Smooth muscle cell (in vitro differentiated cells): ENCODE measurements at regions not wholly inside any gene's neighbourhood (a gene's known extent, or its start where the extent isn't known, plus 50 kb on each side); places are given as distances from the start of the nearest gene placed in this dataset.

ENCODE experiments used
- DNase-seq: peaks from one replicate; lab custom pipeline; 2025; ENCODE audit not compliant: unreplicated experiment; lab: John Stamatoyannopoulos, UW
- H2AFZ ChIP-seq: fragments of 200-600 bp; sonication (generic); 2 replicates; pipeline ENCODE4 v1.6.0; 2016; ENCODE audit warnings: antibody characterized with exemption, low read depth, mild to moderate bottlenecking
- H3F3A ChIP-seq: fragments of 200-600 bp; sonication (generic); 2 replicates; pipeline ENCODE4 v1.6.0; 2017; ENCODE audit warnings: antibody characterized with exemption, low read depth
- H3K27ac ChIP-seq: fragments of 200-600 bp; sonication (generic); 2 replicates; pipeline ENCODE4 v1.5.1; 2016; ENCODE audit warnings: low read depth, mild to moderate bottlenecking
- H3K27me3 ChIP-seq: fragments of 200-600 bp; sonication (generic); 2 replicates; pipeline ENCODE4 v1.6.1; 2016; ENCODE audit warnings: low read depth, mild to moderate bottlenecking
- H3K36me3 ChIP-seq: fragments of 200-600 bp; sonication (generic); 2 replicates; pipeline ENCODE4 v1.5.1; 2016; ENCODE audit warnings: low read depth
- H3K4me1 ChIP-seq: fragments of 200-600 bp; sonication (generic); 2 replicates; pipeline ENCODE4 v1.5.1; 2016; ENCODE audit warnings: low read depth
- H3K4me2 ChIP-seq: fragments of 200-600 bp; sonication (generic); 2 replicates; pipeline ENCODE4 v1.6.0; 2016; ENCODE audit warnings: mild to moderate bottlenecking
- H3K4me3 ChIP-seq: fragments of 200-600 bp; sonication (generic); 2 replicates; pipeline ENCODE4 v1.5.1; 2016; ENCODE audit warnings: mild to moderate bottlenecking
- H3K79me2 ChIP-seq: fragments of 200-600 bp; sonication (generic); 2 replicates; pipeline ENCODE4 v1.6.0; 2016; ENCODE audit warnings: low read depth, mild to moderate bottlenecking
- H3K9ac ChIP-seq: fragments of 200-600 bp; sonication (generic); 2 replicates; pipeline ENCODE4 v1.6.0; 2016; ENCODE audit warnings: low read depth
- H3K9me3 ChIP-seq: fragments of 200-600 bp; sonication (generic); replicated peaks from 2 replicates; pipeline ENCODE4 v1.5.1; 2016; ENCODE audit warnings: low read depth
- H4K20me1 ChIP-seq: fragments of 200-600 bp; sonication (generic); 2 replicates; pipeline ENCODE4 v1.6.0; 2016; ENCODE audit warnings: low read depth
- WGBS: methylation state at CpG from one replicate; pipeline ENCODE4 v1.1.7; 2016; ENCODE audit warnings: low lambda C conversion rate; 5-methylcytosine and 5-hydroxymethylcytosine counted together
- TF ChIP-seq, protein P1 (sequence below): fragments of 200-600 bp; sonication (generic); IDR thresholded peaks from 2 replicates; pipeline ENCODE4 v1.5.1; 2017; ENCODE audit warnings: borderline replicate concordance, mild to moderate bottlenecking, antibody characterized with exemption; ENCODE audit not compliant: insufficient read depth, poor library complexity, severe bottlenecking

DNA sequence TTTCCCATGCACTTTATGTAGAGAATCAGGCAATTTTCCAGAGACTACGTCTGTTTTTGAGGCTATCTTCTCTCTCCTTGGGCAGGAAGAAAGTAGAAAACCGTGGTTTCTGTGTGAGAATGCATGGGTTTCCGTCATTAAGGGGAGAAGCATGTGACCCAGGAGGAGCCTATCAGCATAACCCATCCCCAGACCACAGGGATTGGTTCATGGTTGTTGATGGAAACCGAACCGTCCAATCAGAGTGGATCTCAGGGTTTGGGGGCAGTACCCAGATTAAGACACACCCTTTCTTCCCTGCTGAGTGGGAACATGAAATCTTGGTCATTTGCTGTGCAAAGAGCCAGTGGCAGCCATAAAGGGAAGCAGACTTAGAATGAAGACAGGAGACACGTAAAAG lies 517.8 kb downstream of the MN1 start:
- TF ChIP-seq, protein P1, sequence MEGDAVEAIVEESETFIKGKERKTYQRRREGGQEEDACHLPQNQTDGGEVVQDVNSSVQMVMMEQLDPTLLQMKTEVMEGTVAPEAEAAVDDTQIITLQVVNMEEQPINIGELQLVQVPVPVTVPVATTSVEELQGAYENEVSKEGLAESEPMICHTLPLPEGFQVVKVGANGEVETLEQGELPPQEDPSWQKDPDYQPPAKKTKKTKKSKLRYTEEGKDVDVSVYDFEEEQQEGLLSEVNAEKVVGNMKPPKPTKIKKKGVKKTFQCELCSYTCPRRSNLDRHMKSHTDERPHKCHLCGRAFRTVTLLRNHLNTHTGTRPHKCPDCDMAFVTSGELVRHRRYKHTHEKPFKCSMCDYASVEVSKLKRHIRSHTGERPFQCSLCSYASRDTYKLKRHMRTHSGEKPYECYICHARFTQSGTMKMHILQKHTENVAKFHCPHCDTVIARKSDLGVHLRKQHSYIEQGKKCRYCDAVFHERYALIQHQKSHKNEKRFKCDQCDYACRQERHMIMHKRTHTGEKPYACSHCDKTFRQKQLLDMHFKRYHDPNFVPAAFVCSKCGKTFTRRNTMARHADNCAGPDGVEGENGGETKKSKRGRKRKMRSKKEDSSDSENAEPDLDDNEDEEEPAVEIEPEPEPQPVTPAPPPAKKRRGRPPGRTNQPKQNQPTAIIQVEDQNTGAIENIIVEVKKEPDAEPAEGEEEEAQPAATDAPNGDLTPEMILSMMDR, result no peak
- Histone ChIP-seq H3K4me1 (no peaks in the 10 kb centered on the region), H3K27me3 (peaks cover 7% of the 10 kb centered on the region), H3K27ac (no peak overlapping the region), H4K20me1 (no peaks in the 10 kb centered on the region), H3K79me2 (no peaks in the 10 kb centered on the region), H3K4me2 (no peak overlapping the region), H3K9me3 (no peaks in the 10 kb centered on the region), H3K9ac (no peak overlapping the region), H2AFZ (no peak overlapping the region), H3K4me3 (no peak overlapping the region), H3K36me3 (no peaks in the 10 kb centered on the region), H3F3A (no peaks in the 10 kb centered on the region)
- 94% methylated on average over 6 of the region's 6 CpGs for WGBS
- no peak for DNase-seq

DNA sequence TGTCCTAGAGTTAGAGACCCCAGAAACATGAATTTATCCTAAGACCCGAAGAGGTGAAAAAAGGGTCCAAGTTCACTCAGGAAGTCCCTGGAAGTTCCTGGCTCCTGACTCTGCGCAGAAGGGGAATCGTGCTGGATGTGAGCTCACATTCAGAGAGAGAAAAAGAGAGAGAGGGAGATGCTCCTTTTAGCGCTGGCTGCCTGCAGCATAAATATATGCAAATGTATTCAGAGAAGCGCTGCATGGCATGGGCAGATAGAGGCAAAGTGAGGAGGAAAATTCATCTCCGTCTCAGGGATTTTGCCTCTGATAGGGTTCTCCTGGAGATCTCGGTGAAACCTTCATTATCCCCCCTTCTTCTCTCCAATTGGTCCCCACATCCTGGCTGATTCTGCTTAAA lies 517.2 kb downstream of the MN1 start:
- TF ChIP-seq, protein P1, result no peak
- DNase-seq, result no peak
- H3K4me2 ChIP-seq, result no peak overlapping the region
- H3K27me3 ChIP-seq, result peaks cover 1% of the 10 kb centered on the region
- H3K9ac ChIP-seq, result no peak overlapping the region
- WGBS, result 93% methylated on average over 7 of the region's 7 CpGs
- no peaks in the 10 kb centered on the region for H3K79me2 ChIP-seq
- no peak overlapping the region for H3K4me3 ChIP-seq
- H3K4me1 ChIP-seq, result no peaks in the 10 kb centered on the region
- H2AFZ ChIP-seq, result no peak overlapping the region
- H3K9me3 ChIP-seq, result no peaks in the 10 kb centered on the region
- H4K20me1 ChIP-seq, result no peaks in the 10 kb centered on the region
- no peaks in the 10 kb centered on the region for H3F3A ChIP-seq
- H3K27ac ChIP-seq, result no peak overlapping the region
- H3K36me3 ChIP-seq, result no peaks in the 10 kb centered on the region

DNA sequence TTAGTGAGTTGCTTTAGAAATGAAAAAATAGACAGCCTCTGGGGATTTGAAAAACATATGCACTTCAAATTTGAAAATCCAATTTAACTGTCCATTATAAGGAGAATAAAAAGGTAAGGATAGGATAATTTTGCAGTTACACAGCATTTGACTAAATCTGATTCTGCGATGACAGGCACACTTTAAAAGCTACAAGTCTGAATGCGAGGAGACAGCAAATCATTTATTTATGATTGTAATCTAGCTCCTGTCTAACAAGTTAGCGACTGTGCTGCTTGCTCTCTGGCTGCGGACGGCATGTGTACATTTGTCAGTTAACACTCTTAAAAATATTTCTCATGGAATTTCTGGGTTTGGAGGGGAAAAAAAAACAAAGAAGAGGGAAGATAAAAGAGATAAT lies 514.8 kb downstream of the MN1 start:
- Histone ChIP-seq H4K20me1 (no peaks in the 10 kb centered on the region), H3K4me1 (no peaks in the 10 kb centered on the region), H2AFZ (no peak overlapping the region), H3K9me3 (no peaks in the 10 kb centered on the region), H3K27ac (no peak overlapping the region), H3K4me2 (no peak overlapping the region), H3K27me3 (no peaks in the 10 kb centered on the region), H3K36me3 (no peaks in the 10 kb centered on the region), H3K9ac (no peak overlapping the region), H3F3A (no peaks in the 10 kb centered on the region), H3K4me3 (no peak overlapping the region), H3K79me2 (no peaks in the 10 kb centered on the region)
- no peak for DNase-seq
- TF ChIP-seq, protein P1, result no peak
- 84% methylated on average over 5 of the region's 5 CpGs for WGBS

- Histone ChIP-seq H3K27me3 (no peaks in the 10 kb centered on the region), H3F3A (no peaks in the 10 kb centered on the region), H3K9ac (no peak overlapping the region), H4K20me1 (no peaks in the 10 kb centered on the region), H3K4me2 (no peak overlapping the region), H3K27ac (no peak overlapping the region), H3K79me2 (no peaks in the 10 kb centered on the region), H3K4me1 (peaks cover 3% of the 10 kb centered on the region), H3K9me3 (no peaks in the 10 kb centered on the region), H2AFZ (no peak overlapping the region), H3K36me3 (no peaks in the 10 kb centered on the region), H3K4me3 (no peak overlapping the region)
- 72% methylated on average over 7 of the region's 7 CpGs for WGBS
- DNase-seq, result no peak
- TF ChIP-seq, protein P1, result no peak
Observed at GRCh38 chr22:27292542-27293299, 508.8 kb downstream of the MN1 start.
